Heart left ventricle (tissue), 13 donors: ENCODE measurements at regions not wholly inside any gene's neighbourhood (a gene's known extent, or its start where the extent isn't known, plus 50 kb on each side); places are given as distances from the start of the nearest gene placed in this dataset.

Source experiments
- POLR2A ChIP-seq, 2 donors: fragments of 450-650 bp; IDR thresholded peaks; one replicate each; pipeline ENCODE4 v1.6.1; 2017; ENCODE audit warnings: antibody characterized with exemption in 2 of 2, mild to moderate bottlenecking in 2 of 2, moderate library complexity in 2 of 2
- TF ChIP-seq, protein P1 (sequence below), 12 donors: fragments of 200-600 bp; sonication (generic) in 4 of 12; IDR thresholded peaks; one replicate each; pipeline versions ENCODE4 v1.5.0 to v1.8.0; 2018 to 2022; ENCODE audit warnings: antibody characterized with exemption in 12 of 12, mild to moderate bottlenecking in 5 of 12
- donor health status: ischemic (EF 13 %, LVEDD 7.1; RV severe dilation, severe dysfunction).
- donor health status: DM: no; HTN: yes; CAD: no.
- donor health status: DM: no; HTN: no; CAD: no.
- donor health status: ischemic (EF 25% LVEDD 6.9; RV normal size, moderate dysfunction).
- donor health status: ischemic (EF 25% LVEDD 5.7; RV mildly dilated, moderate dysfunction).
- donor health status: ischemic (EF 35%, LVEDD 5.7; RV mildly dilated, moderate dysfunction).
- donor health status: nonischemic (EF 11% LVEDD 7.7; RV severe dilation, severe dysfunction).
- donor health status: DM: yes; HTN: yes; CAD: no.
- donor health status: PGD.
- donor health status: ischemic (EF 29% LVEDD 5.4; RV normal size, mild dysfunction).
- donor health status: nonischemic (EF 23%, LVEDD 6.1; RV moderate dilation, normal function).

DNA sequence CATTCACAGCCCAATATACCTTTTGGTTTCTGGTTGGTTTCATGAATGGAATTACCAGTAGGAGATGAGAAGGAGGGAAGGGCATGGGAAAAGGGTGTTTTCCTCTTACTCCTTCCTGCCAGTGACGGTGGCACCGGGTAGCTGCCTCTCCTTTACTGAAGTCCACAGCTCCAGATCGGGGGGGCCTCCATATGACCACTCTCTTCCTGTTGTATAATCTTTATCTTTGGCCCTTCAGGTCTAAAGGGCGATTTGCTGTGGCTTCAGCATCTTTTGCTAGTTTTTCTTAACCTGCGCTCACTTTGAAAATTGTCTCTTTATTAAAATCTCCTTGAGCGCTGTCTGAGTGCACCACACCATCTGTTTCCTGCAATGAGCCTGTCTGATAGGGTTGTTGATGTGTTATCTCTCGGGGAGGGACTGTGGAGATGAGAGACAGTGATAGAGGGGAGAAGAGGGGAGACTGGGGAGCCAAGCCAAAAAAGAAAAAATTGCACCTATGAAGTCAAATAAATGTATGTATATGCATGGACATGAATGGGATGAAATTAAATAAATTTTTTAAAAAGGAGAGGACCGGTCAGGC is 449.3 kb upstream of the KLF4 start:
- TF ChIP-seq, protein P1, sequence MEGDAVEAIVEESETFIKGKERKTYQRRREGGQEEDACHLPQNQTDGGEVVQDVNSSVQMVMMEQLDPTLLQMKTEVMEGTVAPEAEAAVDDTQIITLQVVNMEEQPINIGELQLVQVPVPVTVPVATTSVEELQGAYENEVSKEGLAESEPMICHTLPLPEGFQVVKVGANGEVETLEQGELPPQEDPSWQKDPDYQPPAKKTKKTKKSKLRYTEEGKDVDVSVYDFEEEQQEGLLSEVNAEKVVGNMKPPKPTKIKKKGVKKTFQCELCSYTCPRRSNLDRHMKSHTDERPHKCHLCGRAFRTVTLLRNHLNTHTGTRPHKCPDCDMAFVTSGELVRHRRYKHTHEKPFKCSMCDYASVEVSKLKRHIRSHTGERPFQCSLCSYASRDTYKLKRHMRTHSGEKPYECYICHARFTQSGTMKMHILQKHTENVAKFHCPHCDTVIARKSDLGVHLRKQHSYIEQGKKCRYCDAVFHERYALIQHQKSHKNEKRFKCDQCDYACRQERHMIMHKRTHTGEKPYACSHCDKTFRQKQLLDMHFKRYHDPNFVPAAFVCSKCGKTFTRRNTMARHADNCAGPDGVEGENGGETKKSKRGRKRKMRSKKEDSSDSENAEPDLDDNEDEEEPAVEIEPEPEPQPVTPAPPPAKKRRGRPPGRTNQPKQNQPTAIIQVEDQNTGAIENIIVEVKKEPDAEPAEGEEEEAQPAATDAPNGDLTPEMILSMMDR (IDR thresholded peaks at IDR 0.05), result no peak
- no peak for TF ChIP-seq POLR2A (IDR thresholded peaks at IDR 0.05)
